Sigmoid colon (tissue), 4 donors: ENCODE measurements at regions not wholly inside any gene's neighbourhood (a gene's known extent, or its start where the extent isn't known, plus 50 kb on each side); places are given as distances from the start of the nearest gene placed in this dataset.

Source experiments
- POLR2A ChIP-seq, 2 donors: fragments of 450-650 bp; IDR thresholded peaks; one replicate each; pipeline ENCODE4 v1.6.1; 2016; ENCODE audit warnings: antibody characterized with exemption in 2 of 2, mild to moderate bottlenecking in 2 of 2, moderate library complexity in 2 of 2
- POLR2AphosphoS5 ChIP-seq, 4 donors: sonication (generic); formaldehyde crosslinking; IDR thresholded peaks; one replicate each; pipeline ENCODE4 v1.6.1; 2017; ENCODE audit warnings: antibody characterized with exemption in 4 of 4
- TF ChIP-seq, protein P1 (sequence below), 4 experiments: fragments of 450-650 bp in 3 of 4; fragments of 200-600 bp in 1 of 4; IDR thresholded peaks; one replicate each; pipeline ENCODE4 v1.5.1; 2016 to 2019; ENCODE audit warnings: antibody characterized with exemption in 4 of 4, mild to moderate bottlenecking in 3 of 4, moderate library complexity in 2 of 4

DNA sequence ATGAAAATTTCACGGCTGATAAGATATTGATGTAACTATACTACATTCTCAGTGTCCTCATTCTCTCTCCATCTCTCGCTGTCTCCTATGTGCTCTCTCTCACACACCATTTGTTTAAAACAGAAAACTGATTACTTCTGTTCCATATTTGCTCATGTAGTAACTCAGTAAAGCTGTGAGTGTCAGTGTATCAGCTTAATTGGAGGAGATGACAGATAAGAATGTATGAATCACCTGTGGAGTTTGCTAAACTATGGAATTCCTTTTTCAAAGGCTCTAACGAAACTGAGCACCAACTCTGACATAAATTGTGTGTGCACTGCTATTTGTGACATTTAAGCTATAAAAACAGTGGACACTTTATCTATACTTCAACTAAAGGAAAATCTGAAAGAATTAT lies 1080.0 kb downstream of the DSC3 start:
- TF ChIP-seq, protein P1, sequence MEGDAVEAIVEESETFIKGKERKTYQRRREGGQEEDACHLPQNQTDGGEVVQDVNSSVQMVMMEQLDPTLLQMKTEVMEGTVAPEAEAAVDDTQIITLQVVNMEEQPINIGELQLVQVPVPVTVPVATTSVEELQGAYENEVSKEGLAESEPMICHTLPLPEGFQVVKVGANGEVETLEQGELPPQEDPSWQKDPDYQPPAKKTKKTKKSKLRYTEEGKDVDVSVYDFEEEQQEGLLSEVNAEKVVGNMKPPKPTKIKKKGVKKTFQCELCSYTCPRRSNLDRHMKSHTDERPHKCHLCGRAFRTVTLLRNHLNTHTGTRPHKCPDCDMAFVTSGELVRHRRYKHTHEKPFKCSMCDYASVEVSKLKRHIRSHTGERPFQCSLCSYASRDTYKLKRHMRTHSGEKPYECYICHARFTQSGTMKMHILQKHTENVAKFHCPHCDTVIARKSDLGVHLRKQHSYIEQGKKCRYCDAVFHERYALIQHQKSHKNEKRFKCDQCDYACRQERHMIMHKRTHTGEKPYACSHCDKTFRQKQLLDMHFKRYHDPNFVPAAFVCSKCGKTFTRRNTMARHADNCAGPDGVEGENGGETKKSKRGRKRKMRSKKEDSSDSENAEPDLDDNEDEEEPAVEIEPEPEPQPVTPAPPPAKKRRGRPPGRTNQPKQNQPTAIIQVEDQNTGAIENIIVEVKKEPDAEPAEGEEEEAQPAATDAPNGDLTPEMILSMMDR (IDR thresholded peaks at IDR 0.05) = no peak
- TF ChIP-seq POLR2AphosphoS5 (IDR thresholded peaks at IDR 0.05) = no peak
- no peak for TF ChIP-seq POLR2A (IDR thresholded peaks at IDR 0.05)
